GM12872 (cell line): ENCODE measurements at regions not wholly inside any gene's neighbourhood (a gene's known extent, or its start where the extent isn't known, plus 50 kb on each side); places are given as distances from the start of the nearest gene placed in this dataset.

Experiments used
- TF ChIP-seq, protein P1 (sequence below): IDR thresholded peaks from 3 replicates; pipeline ENCODE4 v1.5.1; 2011; ENCODE audit warnings: low read depth, mild to moderate bottlenecking, low read length, moderate library complexity; ENCODE audit not compliant: insufficient read depth

DNA sequence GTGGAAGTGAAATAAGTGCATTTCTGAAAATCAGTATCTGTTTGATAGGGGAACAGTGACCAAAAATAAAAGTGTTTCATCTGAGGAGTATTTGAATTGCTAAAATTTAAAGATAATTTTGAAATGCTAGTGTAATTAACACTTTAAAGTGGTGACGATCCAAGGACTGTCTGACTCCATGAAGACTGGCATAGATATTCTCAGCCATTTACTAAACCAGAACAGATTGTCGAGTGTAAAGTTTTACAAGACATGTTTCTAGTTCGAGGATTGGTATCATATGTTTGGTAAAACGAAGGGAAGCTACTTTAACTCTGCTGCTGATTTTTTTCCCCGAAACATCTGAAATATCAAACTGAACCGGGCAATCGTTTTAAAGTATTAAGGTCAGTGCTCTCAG lies 417.9 kb downstream of the EPHA4 start:
- TF ChIP-seq, protein P1, sequence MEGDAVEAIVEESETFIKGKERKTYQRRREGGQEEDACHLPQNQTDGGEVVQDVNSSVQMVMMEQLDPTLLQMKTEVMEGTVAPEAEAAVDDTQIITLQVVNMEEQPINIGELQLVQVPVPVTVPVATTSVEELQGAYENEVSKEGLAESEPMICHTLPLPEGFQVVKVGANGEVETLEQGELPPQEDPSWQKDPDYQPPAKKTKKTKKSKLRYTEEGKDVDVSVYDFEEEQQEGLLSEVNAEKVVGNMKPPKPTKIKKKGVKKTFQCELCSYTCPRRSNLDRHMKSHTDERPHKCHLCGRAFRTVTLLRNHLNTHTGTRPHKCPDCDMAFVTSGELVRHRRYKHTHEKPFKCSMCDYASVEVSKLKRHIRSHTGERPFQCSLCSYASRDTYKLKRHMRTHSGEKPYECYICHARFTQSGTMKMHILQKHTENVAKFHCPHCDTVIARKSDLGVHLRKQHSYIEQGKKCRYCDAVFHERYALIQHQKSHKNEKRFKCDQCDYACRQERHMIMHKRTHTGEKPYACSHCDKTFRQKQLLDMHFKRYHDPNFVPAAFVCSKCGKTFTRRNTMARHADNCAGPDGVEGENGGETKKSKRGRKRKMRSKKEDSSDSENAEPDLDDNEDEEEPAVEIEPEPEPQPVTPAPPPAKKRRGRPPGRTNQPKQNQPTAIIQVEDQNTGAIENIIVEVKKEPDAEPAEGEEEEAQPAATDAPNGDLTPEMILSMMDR: no peak

DNA sequence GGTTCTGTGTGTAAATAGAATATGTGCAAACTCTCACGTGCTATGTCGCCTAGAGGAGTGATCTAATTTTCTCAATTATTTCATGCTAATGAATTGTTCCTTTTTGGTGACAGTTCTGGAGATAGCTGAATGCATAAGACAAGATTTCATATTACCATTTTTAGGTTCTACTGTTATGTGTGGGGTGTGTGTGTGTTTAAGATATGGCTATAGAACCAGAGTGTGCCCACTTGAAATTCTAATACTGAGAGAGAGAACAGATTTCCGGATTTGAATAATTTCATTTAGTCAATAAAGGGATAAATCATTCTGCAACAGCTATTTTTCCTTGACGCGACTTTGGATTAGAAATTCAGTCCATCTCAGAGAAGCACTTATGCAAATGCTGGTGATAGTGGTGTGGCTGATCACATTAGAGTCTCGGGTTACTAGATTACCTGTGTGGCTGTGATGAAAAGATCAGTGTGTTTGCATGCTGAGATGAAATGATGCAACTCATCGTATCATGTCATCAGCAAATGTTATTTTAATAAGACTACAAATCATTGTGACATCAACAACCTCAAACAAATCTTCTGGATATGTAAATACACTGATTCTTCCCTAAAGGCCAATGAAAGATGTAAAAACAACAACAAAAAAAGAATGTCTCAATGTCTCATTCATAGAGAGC lies 415.9 kb downstream of the EPHA4 start:
- TF ChIP-seq, protein P1: no peak

DNA sequence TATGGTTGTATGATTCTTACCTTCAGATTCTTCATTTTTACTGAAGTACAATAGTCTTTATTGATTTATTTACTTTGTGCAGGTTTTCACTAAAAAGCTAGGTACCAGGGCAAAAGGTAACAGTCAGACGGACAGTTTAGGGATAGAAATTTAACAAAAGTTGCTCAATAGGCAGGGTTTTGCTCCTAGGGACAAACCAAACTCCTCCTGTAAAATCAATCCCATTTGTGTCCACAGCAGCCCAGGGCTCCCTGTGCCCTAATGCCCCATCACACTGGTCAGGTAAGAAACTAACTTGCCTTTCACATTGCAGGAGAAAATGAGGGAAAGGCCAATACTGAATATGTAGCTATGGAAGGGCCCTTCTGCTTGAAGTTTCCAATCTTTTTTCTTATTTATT lies 410.9 kb downstream of the EPHA4 start:
- TF ChIP-seq, protein P1: no peak

DNA sequence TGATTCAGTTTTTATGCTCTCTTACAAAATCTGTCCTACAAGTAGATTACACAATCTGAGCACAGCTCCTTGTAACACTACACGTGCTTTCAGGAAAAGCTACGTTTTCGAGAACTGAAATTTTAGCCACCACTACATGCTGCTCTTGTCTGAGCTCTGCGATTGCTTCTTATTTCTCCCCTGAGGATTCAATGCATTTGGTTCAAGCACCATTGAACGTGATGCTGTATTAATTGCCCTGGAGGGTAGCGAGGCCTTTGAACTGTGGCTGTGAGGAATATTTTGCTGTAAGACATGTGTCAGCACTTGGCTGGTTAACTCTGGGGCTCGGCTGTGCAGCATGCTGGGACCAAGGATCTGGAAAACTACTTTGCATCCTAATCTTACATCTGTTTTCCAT lies 405.8 kb downstream of the EPHA4 start:
- TF ChIP-seq, protein P1: no peak

DNA sequence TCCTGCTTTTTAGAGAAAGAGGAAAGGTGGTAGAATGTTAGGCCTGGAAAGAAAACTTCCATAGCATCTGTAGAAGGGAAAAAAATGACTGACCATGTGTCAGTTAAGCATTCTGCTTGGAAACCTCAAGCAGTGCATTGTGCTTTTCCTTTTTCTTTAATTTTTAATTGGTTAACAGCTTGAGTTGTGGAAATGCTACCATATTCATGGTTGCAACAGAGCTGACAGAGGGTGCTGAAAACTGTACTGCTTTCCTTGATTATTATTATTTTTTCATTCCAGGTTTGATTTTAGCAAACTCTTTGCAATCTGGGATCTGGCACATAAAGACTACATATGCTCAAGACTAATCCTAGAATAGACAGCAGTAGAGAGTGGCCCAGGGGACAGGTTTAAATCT lies 404.5 kb downstream of the EPHA4 start:
- TF ChIP-seq, protein P1: no peak

DNA sequence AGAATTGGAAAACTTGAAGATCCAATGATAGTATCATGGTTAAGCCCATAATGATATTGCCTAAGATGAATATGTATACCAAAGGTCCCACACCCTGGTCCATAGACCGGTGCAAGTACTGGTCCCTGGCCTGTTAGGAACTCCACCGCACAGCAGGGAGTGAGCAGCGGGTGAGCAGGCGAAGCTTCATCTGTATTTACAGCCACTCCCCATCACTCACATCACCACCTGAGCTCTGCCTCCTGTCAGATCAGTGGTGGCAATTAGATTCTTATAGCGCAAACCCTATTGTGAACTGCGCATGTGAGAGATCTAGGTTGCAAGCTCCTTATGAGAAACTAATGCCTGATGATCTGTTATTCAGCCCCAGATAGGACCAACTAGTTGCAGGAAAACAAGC lies 402.4 kb downstream of the EPHA4 start:
- TF ChIP-seq, protein P1: no peak

DNA sequence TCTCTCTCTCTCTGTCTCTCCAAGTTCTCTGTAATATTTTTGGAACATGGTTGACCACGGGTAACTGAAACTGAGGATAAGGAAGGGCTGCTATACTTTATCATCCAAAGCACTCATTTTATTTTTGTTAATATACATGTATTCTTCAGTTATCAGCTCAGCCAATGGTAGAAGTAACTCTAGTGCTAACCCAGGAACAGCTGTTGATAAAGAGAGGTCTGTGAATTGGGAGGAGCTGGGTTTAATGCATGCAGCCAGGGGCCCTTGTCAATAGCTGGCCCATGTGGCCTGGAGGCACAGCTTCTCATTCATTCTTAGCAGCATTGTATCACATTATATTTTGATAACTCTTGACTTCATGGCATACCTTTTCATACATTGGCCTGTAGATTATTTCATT lies 401.6 kb downstream of the EPHA4 start:
- TF ChIP-seq, protein P1: no peak
